ENCODE measurements at regions not wholly inside any gene's neighbourhood (a gene's known extent, or its start where the extent isn't known, plus 50 kb on each side); places are given as distances from the start of the nearest gene placed in this dataset.

DNA sequence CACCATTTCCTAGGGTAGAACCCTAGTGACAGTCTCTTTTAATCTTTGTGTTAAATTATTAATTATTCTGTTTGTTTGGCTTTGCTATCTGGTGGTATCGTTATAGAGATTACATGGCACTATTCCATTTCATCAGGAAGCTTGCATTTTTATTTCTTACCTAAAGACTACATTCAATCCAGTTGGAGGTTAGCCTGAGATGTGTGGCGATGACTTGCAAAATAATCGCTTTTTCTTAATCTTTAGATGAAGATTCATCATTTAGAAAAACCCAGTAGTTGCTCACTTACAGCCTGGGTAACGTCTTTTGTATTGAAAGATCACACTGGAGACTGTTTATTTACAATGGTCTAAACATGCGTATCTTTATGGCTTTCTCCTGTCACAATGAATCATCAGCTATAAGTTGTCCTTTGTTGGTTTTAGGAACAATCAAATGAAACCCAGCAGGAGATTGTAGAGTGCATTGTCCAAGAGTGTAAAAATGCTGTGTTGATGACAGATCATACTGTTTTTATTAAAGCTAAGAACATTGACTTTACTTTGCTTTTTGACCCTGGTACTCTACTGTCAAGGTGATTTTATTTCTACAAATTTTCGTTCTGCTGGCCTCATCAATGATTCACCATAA, 281.7 kb upstream of the PITX2 start:
- no peak overlapping the region for H3K4me2 ChIP-seq (ENCODE audit: low read depth, low read length, poor library complexity, severe bottlenecking)
- no peaks in the 10 kb centered on the region for H3K27me3 ChIP-seq (ENCODE audit: low read length)
- TF ChIP-seq EZH2phosphoT487 (conservative IDR thresholded peaks at IDR 0.05; ENCODE audit: low read length): no peak
- TF ChIP-seq, protein P1, sequence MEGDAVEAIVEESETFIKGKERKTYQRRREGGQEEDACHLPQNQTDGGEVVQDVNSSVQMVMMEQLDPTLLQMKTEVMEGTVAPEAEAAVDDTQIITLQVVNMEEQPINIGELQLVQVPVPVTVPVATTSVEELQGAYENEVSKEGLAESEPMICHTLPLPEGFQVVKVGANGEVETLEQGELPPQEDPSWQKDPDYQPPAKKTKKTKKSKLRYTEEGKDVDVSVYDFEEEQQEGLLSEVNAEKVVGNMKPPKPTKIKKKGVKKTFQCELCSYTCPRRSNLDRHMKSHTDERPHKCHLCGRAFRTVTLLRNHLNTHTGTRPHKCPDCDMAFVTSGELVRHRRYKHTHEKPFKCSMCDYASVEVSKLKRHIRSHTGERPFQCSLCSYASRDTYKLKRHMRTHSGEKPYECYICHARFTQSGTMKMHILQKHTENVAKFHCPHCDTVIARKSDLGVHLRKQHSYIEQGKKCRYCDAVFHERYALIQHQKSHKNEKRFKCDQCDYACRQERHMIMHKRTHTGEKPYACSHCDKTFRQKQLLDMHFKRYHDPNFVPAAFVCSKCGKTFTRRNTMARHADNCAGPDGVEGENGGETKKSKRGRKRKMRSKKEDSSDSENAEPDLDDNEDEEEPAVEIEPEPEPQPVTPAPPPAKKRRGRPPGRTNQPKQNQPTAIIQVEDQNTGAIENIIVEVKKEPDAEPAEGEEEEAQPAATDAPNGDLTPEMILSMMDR (IDR thresholded peaks at IDR 0.05; ENCODE audit: insufficient read depth, low read length, poor library complexity, severe bottlenecking): no peak
- H3K4me3 ChIP-seq (ENCODE audit: insufficient read depth, low read length, poor library complexity, severe bottlenecking): no peak overlapping the region
- no peaks in the 10 kb centered on the region for H3K79me2 ChIP-seq (ENCODE audit: insufficient read depth, low read length)
- H3K9ac ChIP-seq (ENCODE audit: low read length): no peak overlapping the region
- H3K27ac ChIP-seq (ENCODE audit: low read depth, low read length): no peak overlapping the region
- no peaks in the 10 kb centered on the region for H3K36me3 ChIP-seq (ENCODE audit: low read length)
- no peaks in the 10 kb centered on the region for H4K20me1 ChIP-seq (ENCODE audit: low read depth, low read length)
- H2AFZ ChIP-seq (ENCODE audit: low read depth, low read length, severe bottlenecking): no peak overlapping the region
- no peaks in the 10 kb centered on the region for H3K9me3 ChIP-seq (ENCODE audit: insufficient read depth, low read length)
- no peaks in the 10 kb centered on the region; the same call in 1 of the 2 replicates for H3F3A ChIP-seq (ENCODE audit: insufficient read depth)
- no peaks in the 10 kb centered on the region for H3K9me2 ChIP-seq (replicated peaks; ENCODE audit: insufficient read depth, low read length)

DNA sequence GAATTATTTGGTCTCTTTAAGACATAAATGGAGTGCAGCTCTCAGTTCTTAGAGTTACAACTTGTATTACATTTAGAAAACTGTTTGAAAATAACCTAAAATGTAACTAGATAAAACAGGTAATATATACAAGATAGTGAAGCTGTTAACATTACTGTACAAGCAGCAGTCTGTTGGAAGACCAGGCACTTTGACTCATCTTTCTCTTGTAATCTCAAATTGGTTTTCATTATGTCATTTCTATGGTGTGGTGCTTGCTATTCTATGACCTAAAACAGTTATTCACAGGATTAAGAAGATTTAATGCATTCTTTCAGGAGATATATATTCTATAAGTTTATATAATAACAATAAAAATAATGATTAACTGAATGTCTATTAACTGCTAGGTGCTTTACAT, 282.5 kb upstream of the PITX2 start:
- TF ChIP-seq, protein P1 (IDR thresholded peaks at IDR 0.05; ENCODE audit: insufficient read depth, low read length, poor library complexity, severe bottlenecking): no peak
- TF ChIP-seq EZH2phosphoT487 (conservative IDR thresholded peaks at IDR 0.05; ENCODE audit: low read length): no peak
- Histone ChIP-seq H3K79me2 (ENCODE audit: insufficient read depth, low read length) (no peaks in the 10 kb centered on the region), H3K4me2 (ENCODE audit: low read depth, low read length, poor library complexity, severe bottlenecking) (no peak overlapping the region), H3K36me3 (ENCODE audit: low read length) (no peaks in the 10 kb centered on the region), H2AFZ (ENCODE audit: low read depth, low read length, severe bottlenecking) (no peak overlapping the region), H3K27me3 (ENCODE audit: low read length) (no peaks in the 10 kb centered on the region), H3K4me3 (ENCODE audit: insufficient read depth, low read length, poor library complexity, severe bottlenecking) (no peak overlapping the region), H3K27ac (ENCODE audit: low read depth, low read length) (no peak overlapping the region), H3K9me3 (ENCODE audit: insufficient read depth, low read length) (no peaks in the 10 kb centered on the region), H4K20me1 (ENCODE audit: low read depth, low read length) (no peaks in the 10 kb centered on the region), H3F3A (ENCODE audit: insufficient read depth) (no peaks in the 10 kb centered on the region), H3K9ac (ENCODE audit: low read length) (no peak overlapping the region), H3K9me2 (replicated peaks; ENCODE audit: insufficient read depth, low read length) (no peaks in the 10 kb centered on the region)

DNA sequence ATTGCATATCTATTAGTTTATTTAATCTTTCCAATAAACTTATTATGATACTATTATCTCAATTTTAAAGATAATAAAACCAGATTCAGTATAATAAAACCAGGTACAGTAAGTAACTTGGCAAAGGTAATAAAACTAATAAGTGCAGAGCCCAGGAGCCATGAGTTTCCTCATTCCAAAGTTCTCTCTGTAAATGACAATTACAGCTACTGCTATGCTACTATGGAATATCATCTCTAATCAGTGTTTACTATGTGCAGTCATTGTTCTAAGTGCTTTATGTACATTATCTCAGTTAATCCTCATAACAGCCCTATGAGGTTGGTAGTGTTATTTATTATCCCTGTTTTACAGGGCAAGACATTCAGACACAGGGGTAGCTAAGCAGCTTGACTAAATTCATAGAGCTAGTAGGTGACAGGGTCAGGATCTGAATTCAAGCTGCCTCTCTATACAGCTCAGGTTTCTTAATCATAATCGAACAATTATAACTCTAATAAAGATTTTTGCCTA, 285.0 kb upstream of the PITX2 start:
- no peak overlapping the region for H3K27ac ChIP-seq (ENCODE audit: low read depth, low read length)
- no peak overlapping the region for H2AFZ ChIP-seq (ENCODE audit: low read depth, low read length, severe bottlenecking)
- H3K36me3 ChIP-seq (ENCODE audit: low read length): no peaks in the 10 kb centered on the region
- H3K27me3 ChIP-seq (ENCODE audit: low read length): no peaks in the 10 kb centered on the region
- TF ChIP-seq EZH2phosphoT487 (conservative IDR thresholded peaks at IDR 0.05; ENCODE audit: low read length): no peak
- TF ChIP-seq, protein P1 (IDR thresholded peaks at IDR 0.05; ENCODE audit: insufficient read depth, low read length, poor library complexity, severe bottlenecking): no peak
- H3K4me3 ChIP-seq (ENCODE audit: insufficient read depth, low read length, poor library complexity, severe bottlenecking): no peak overlapping the region
- no peaks in the 10 kb centered on the region for H3K9me3 ChIP-seq (ENCODE audit: insufficient read depth, low read length)
- no peaks in the 10 kb centered on the region for H4K20me1 ChIP-seq (ENCODE audit: low read depth, low read length)
- H3K4me2 ChIP-seq (ENCODE audit: low read depth, low read length, poor library complexity, severe bottlenecking): no peak overlapping the region
- no peaks in the 10 kb centered on the region for H3F3A ChIP-seq (ENCODE audit: insufficient read depth)
- H3K9me2 ChIP-seq (replicated peaks; ENCODE audit: insufficient read depth, low read length): no peaks in the 10 kb centered on the region
- H3K9ac ChIP-seq (ENCODE audit: low read length): no peak overlapping the region
- H3K79me2 ChIP-seq (ENCODE audit: insufficient read depth, low read length): no peaks in the 10 kb centered on the region
